ENCODE measurements at regions not wholly inside any gene's neighbourhood (a gene's known extent, or its start where the extent isn't known, plus 50 kb on each side); places are given as distances from the start of the nearest gene placed in this dataset.
"Not testable (repeated sequence)": the region's sequence is repeated elsewhere in the genome, so short reads cannot be mapped to it uniquely, and the experiment has no call there.

DNA sequence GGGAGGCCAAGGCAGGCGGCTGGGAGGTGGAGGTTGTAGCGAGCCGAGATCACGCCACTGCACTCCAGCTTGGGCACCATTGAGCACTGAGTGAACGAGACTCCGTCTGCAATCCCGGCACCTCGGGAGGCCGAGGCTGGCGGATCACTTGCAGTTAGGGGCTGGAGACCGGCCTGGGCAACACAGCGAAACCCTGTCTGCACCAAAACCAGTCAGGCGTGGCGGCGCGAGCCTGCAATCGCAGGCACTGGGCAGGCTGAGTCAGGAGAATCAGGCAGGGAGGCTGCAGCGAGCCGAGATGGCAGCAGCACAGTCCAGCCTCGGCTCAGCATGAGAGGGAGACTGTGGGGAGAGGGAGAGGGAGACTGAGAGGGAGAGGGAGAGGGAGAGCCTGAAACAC, 126.0 kb upstream of the PTPRG start:
- TF ChIP-seq, protein P1, sequence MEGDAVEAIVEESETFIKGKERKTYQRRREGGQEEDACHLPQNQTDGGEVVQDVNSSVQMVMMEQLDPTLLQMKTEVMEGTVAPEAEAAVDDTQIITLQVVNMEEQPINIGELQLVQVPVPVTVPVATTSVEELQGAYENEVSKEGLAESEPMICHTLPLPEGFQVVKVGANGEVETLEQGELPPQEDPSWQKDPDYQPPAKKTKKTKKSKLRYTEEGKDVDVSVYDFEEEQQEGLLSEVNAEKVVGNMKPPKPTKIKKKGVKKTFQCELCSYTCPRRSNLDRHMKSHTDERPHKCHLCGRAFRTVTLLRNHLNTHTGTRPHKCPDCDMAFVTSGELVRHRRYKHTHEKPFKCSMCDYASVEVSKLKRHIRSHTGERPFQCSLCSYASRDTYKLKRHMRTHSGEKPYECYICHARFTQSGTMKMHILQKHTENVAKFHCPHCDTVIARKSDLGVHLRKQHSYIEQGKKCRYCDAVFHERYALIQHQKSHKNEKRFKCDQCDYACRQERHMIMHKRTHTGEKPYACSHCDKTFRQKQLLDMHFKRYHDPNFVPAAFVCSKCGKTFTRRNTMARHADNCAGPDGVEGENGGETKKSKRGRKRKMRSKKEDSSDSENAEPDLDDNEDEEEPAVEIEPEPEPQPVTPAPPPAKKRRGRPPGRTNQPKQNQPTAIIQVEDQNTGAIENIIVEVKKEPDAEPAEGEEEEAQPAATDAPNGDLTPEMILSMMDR (conservative IDR thresholded peaks at IDR 0.05; ENCODE audit: low read length): not testable (repeated sequence)
- not testable (repeated sequence) for TF ChIP-seq EZH2phosphoT487 (IDR thresholded peaks at IDR 0.05; ENCODE audit: borderline replicate concordance, low read depth, low read length)
